GM12892 (cell line): ENCODE measurements at regions not wholly inside any gene's neighbourhood (a gene's known extent, or its start where the extent isn't known, plus 50 kb on each side); places are given as distances from the start of the nearest gene placed in this dataset.
"Not testable (repeated sequence)": the region's sequence is repeated elsewhere in the genome, so short reads cannot be mapped to it uniquely, and the experiment has no call there.

Source experiments
- DNase-seq: peaks from one replicate; pipeline ENCODE4 v3.0.0; 2011; ENCODE audit not compliant: insufficient read length
- FAIRE-seq: peaks from 2 replicates; lab custom pipeline; 2011; peaks lifted over from hg19 to GRCh38; lab: Jason Lieb, UNC
- POLR2A ChIP-seq: IDR thresholded peaks from 2 replicates; pipeline ENCODE4 v1.6.1; 2011; ENCODE audit warnings: low read depth, low read length, control low read depth
- POLR2AphosphoS5 ChIP-seq: IDR thresholded peaks from 2 replicates; pipeline ENCODE4 v1.6.1; 2011; ENCODE audit warnings: low read depth, low read length, control low read depth
- TAF1 ChIP-seq: IDR thresholded peaks from 2 replicates; pipeline ENCODE4 v1.6.1; 2011; ENCODE audit warnings: low read depth, mild to moderate bottlenecking, control low read depth, low read length, borderline replicate concordance

DNA sequence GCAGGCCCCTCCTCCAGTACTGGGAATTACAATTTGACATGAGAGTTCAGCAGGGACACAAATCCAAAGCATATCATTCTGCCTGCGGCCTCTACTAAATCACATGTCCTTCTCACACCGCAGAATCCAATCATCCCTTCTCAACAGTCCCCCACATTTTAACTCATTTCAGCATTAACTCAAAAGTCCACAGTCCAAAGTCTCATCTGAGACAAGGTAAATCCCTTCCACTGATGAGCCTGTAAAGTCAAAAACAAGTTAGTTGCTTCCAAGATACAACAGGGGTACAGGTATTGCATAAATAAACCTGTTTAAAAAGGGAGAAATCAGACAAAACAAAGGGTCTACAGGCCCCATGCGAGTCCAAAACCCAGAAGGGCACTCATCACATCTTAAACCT is 64.0 kb downstream of the EBNA1BP2 start:
- DNase-seq (no peak), FAIRE-seq (no peak)
- TF ChIP-seq POLR2AphosphoS5 (no peak), POLR2A (no peak), TAF1 (no peak)

DNA sequence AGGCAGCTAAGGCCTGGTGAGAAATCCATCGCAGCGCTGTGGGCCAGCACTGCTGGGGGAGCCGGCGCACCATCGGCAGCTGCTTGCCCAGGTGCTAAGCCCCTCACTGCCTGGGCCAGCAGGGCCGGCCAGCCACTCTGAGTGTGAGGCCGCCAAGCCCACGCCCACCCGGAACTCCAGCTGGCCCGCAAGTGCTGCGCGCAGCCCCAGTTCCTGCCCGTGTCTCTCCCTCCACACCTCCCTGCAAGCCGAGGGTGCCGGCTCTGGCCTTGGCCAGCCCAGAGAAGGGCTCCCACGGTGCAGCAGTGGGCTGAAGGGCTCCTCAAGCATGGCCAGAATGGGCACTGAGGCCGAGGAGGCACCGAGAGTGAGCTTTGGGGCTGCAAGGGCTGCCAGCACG is 64.4 kb downstream of the EBNA1BP2 start:
- TF ChIP-seq POLR2AphosphoS5 (no peak), TAF1 (no peak), POLR2A (no peak)
- FAIRE-seq (no peak), DNase-seq (no peak)

DNA sequence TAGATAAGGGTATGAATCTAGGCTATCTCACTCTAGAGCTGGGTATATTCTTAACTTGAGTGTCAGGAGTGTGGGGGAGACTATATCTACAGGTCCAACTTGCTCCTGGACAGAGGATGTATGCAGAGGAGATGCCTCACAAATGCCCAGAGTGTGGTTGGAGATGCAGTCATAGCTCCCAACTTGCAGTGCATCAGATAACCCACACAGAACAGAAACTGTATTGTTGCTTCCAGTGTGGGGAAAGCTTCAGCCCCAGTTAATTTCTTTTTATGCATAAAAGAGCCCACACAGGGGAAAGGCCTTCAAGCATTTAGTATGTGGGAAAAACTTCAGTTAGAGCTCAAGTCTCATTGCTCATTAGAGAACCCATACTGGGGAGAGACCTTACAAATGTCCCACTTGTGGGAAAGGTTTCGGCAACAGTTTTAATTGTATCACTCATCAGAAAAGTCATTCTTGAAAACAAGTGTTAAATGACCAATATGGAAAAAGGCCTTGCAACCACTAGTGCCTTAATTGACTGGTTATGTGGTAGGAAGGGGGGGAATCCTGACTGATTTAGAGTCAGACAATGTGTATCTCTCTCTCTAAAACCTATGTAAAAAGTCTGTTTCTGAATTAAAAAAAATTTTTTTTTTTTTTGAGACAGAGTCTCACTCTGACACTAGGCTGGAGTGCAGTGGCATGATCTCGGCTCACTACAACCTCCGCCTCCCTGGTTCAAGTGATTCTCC is 67.9 kb downstream of the EBNA1BP2 start:
- TF ChIP-seq POLR2AphosphoS5 (no peak), POLR2A (no peak), TAF1 (no peak)
- DNase-seq, result no peak
- FAIRE-seq, result no peak

DNA sequence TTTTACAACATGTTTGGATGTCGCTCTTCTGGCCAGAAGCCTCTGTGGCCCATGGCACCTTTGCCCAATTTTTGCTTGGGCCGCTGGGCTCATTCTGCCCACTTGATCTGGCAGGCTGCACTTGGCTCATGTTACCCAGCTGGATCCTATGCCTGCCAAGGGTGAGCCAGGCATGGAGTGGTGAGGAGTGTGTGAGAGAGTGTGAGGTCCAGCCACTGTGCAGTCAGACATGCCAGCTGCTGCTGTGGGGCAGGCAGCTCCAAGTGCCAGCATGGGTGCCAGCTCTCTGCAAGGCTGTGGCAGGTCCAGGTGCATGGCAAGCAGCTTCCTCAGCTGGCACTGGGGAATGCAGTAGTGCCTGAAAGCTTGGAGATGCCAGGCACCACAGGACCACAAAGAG is 71.0 kb downstream of the EBNA1BP2 start:
- TF ChIP-seq POLR2AphosphoS5 (no peak), TAF1 (no peak), POLR2A (no peak)
- DNase-seq (no peak), FAIRE-seq (no peak)

DNA sequence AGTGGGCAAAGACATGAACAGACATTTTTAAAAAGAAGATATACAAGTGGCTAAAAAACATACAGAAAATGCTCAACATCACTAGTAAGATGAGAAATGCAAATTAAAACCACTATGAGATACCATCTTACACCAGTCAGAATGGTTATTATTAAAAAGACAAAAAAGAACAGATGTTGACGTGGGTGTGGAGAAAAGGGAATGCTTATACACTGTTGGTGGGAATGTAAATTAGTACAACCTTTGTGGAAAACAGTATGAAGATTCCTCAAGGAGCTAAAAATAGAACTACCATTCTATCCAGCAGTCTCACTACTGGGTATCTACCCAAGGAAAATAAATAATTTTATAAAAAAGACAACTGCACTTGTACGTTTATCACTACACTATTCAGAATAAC is 73.9 kb downstream of the EBNA1BP2 start:
- TF ChIP-seq POLR2A, result no peak
- TF ChIP-seq TAF1, result no peak
- TF ChIP-seq POLR2AphosphoS5, result no peak
- DNase-seq (no peak), FAIRE-seq (no peak)

DNA sequence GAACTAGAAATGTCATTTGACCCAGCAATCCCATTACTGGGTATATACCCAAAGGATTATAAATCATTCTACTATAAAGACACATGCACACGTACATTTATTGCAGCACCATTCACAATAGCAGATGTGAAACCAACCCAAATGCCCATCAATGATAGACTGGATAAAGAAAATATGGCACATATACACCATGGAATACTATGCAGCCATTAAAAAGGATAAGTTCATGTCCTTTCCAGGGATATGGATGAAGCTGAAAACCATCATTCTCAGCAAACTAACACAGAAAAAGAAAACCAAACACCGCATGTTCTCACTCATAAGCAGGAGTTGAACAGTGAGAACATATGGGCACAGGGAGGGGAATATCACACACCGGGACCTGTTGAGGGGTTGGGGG is 75.6 kb downstream of the EBNA1BP2 start:
- FAIRE-seq, result not testable (repeated sequence)

DNA sequence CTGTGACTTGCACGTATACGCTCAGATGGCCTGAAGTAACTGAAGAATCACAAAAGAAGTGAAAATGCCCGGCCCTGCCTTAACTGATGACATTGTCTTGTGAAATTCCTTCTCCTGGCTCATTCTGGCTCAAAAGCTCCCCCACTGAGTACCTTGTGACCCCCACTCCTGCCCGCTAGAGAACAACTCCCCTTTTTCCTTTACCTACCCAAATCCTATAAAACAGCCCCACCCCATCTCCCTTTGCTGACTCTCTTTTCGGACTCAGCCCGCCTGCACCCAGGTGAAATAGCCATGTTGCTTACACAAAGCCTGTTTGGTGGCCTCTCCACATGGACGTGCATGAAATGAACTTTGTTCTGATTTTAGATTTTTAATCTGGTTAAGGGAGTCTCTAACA is 81.3 kb downstream of the EBNA1BP2 start:
- FAIRE-seq, DNase-seq: not testable (repeated sequence)

More for the DNA sequence above, 75.6 kb downstream of the EBNA1BP2 start:
- DNase-seq, result not testable (repeated sequence)

DNA sequence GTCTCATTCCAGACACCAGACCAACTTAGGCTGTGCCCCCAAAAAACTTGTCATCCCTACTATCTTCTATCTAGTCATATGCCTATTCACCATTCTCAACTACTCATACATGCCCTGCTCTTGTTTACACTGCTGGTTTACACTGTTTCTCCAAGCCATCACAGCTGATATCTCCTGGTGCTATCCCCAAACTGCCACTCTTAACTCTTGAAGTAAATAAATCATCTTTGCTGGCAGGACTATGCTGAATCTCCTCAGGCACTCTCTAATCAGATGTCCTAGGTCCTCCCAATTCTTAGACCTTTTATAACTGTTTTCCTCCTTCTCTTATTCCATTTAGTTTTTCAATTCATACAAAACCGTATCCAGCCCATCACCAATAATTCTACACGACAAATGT is 81.9 kb downstream of the EBNA1BP2 start:
- not testable (repeated sequence) for DNase-seq, FAIRE-seq

DNA sequence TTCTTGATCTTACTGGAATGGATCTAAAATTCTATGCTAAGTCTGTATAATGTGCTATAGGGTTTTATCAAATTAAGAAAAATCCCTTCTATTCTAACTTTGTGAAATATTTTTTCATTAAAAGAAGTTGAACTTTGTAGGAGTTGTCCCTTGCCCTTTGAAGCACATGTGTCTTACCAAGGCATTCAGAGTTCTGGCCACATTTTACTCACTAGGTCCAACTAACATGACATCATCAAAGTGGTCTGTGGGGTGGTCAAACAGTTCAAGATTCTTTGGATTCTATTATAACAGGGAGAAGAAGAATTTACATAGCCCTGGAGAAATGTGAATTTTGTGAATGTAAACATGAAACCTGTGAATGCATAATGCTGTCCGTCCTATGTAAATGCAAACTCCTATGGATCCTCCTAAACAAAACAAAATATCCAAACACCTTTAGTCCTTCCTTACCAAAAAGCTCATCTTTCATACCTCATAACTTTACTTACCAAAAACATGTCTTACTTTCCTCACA is 88.7 kb downstream of the EBNA1BP2 start:
- FAIRE-seq (no peak), DNase-seq (no peak)
- TF ChIP-seq POLR2A (no peak), POLR2AphosphoS5 (no peak), TAF1 (no peak)

DNA sequence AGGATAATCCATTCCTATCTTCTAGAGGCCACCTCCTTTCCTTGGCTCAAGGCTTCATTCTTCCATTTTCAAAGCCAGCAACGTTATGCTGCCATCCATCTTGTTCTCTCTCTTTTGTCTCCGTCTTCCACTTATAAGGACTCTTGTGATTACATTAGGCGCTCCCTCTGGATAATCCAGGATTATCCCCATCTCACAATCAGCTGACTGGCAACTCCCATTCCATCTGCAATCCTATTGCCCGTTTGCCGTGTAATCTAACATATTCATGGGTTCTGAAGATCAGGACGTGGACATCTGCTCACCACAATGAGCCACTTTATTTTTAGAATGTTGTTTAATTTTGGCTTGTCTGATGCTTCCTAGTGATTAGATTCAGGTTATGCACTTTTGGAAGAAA is 89.3 kb downstream of the EBNA1BP2 start:
- DNase-seq (no peak), FAIRE-seq (no peak)
- no peak for TF ChIP-seq POLR2A
- no peak for TF ChIP-seq TAF1
- TF ChIP-seq POLR2AphosphoS5, result no peak

DNA sequence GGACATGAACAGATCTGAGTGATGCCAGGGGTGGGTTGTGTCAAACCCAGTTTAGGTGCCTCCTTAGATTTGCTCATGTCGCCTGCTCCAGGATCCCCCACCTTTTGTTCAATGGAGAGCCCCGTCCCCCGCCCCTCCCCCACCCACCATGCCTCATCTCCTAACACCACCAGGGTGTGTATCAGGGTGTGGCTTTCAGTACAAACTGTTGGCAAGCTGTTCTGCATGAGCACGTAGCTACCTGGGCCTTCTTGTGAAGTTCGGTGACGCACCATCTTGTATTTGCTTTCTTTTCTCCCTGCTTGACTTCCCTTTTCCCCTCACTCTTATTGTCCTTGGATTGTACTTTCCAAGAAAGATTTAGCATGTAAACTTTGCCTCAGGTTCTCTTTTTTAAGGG is 94.8 kb downstream of the EBNA1BP2 start:
- DNase-seq (no peak), FAIRE-seq (no peak)
- TF ChIP-seq POLR2AphosphoS5 (no peak), POLR2A (no peak), TAF1 (no peak)

DNA sequence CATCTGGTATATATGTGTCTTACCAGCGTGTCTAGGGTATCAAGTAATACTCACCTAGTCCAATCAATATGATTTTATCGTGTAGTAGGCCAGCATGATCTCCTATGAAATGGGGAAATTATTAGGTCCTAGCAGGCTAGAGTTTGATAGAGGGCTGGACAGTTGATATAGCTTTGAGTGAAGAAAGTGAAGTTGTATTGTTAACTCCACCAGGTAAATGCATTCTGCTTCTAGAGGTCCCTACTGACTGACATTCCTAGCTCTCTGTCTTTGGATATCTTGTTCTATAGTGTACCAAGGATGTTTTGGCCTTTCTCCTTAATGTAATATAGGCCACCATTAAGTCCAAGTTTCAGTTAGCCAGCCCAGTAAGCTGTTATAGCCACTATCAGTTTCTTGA is 97.4 kb downstream of the EBNA1BP2 start:
- FAIRE-seq, result no peak
- TF ChIP-seq POLR2A, result no peak
- TF ChIP-seq POLR2AphosphoS5, result no peak
- TF ChIP-seq TAF1, result no peak
- DNase-seq, result no peak

DNA sequence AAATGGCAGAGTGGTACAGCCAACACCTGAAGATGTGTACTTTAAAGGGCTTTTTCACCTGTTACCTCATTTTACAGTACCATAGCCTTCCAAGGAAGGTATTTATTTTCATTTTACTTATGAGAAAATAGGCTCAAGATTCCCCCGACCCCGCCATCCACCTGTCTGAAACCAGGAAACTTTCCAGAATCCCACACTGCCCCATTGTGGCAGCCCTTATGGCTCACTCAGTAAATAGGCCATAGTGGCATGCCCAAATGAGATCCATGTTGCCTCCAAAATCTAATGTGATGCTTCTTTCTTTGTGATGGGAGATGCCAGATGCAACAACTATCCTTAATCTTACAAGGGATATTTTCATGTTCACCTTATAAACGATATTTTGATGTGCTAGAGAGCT is 97.8 kb downstream of the EBNA1BP2 start:
- FAIRE-seq (no peak), DNase-seq (no peak)
- no peak for TF ChIP-seq TAF1
- no peak for TF ChIP-seq POLR2A
- no peak for TF ChIP-seq POLR2AphosphoS5
